ENCODE measurements at regions not wholly inside any gene's neighbourhood (a gene's known extent, or its start where the extent isn't known, plus 50 kb on each side); places are given as distances from the start of the nearest gene placed in this dataset.
"Not testable (repeated sequence)": the region's sequence is repeated elsewhere in the genome, so short reads cannot be mapped to it uniquely, and the experiment has no call there.

DNA sequence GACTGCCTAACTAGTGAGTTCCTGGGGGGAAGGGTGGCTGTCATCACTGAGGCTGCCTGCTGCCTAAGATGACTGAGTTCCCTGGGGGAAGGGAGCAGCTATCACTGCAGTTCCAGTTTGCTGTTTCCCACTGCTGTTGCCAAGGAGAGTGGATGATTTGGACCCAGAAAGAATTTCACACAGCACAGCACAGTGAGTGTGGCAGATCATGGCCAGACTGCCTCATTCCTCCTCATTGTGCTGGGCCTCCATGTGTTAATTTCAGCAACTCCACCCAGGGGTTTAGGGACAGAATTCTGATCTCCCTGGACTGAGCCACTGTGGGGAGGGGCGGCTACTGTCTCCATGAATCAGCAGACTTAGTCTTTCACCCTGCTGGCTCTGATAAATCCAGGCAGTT lies 125.0 kb downstream of the TEX13C start:
- POLR2A ChIA-PET (ENCODE audit: unreplicated experiment): no interaction called here

GRCh38 chrX:125475482-125475881 lies 155.8 kb downstream of the TEX13C start:
- H3K4me2 ChIP-seq (ENCODE audit: low read length): no peak overlapping the region
- BruUV-seq (replicated peaks): no TSS peak
- ATAC-seq (no peak), DNase-seq (no peak)
- intact Hi-C loops (cut with micrococcal nuclease): no loop called here
- H2AFZ ChIP-seq (ENCODE audit: low read length): no peak overlapping the region
- H3F3A ChIP-seq (ENCODE audit: low read length, unreplicated experiment): no peaks in the 10 kb centered on the region
- H3K9me3 ChIP-seq (ENCODE audit: low read length): no peaks in the 10 kb centered on the region
- ChIA-PET POLR2A (ENCODE audit: unreplicated experiment) (no interaction called here), CTCF (no interaction called here)
- H3K4me1 ChIP-seq (ENCODE audit: insufficient read depth, low read length): no peaks in the 10 kb centered on the region
- H3K79me2 ChIP-seq (ENCODE audit: low read length): no peaks in the 10 kb centered on the region
- no peaks in the 10 kb centered on the region for H3K27me3 ChIP-seq (ENCODE audit: low read length)
- H4K20me1 ChIP-seq (ENCODE audit: low read length): no peaks in the 10 kb centered on the region
- TF ChIP-seq EZH2 (IDR thresholded peaks at IDR 0.05; ENCODE audit: low read length, unreplicated experiment) (no peak), EZH2phosphoT487 (IDR thresholded peaks at IDR 0.05; ENCODE audit: borderline replicate concordance, low read length) (no peak)
- TF ChIP-seq, protein P1, sequence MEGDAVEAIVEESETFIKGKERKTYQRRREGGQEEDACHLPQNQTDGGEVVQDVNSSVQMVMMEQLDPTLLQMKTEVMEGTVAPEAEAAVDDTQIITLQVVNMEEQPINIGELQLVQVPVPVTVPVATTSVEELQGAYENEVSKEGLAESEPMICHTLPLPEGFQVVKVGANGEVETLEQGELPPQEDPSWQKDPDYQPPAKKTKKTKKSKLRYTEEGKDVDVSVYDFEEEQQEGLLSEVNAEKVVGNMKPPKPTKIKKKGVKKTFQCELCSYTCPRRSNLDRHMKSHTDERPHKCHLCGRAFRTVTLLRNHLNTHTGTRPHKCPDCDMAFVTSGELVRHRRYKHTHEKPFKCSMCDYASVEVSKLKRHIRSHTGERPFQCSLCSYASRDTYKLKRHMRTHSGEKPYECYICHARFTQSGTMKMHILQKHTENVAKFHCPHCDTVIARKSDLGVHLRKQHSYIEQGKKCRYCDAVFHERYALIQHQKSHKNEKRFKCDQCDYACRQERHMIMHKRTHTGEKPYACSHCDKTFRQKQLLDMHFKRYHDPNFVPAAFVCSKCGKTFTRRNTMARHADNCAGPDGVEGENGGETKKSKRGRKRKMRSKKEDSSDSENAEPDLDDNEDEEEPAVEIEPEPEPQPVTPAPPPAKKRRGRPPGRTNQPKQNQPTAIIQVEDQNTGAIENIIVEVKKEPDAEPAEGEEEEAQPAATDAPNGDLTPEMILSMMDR (conservative IDR thresholded peaks at IDR 0.05; ENCODE audit: low read depth, low read length): no peak
- no peaks in the 10 kb centered on the region for H3K9me2 ChIP-seq (replicated peaks; ENCODE audit: low read length)
- H3K9ac ChIP-seq (ENCODE audit: low read length): no peak overlapping the region
- no peaks in the 10 kb centered on the region for H3K36me3 ChIP-seq (ENCODE audit: low read depth, low read length)
- no peak overlapping the region for H3K27ac ChIP-seq (ENCODE audit: low read length)
- H3K4me3 ChIP-seq (ENCODE audit: low read length): no peak overlapping the region

More for the DNA sequence above, 125.0 kb downstream of the TEX13C start:
- no peaks in the 10 kb centered on the region for H3K27me3 ChIP-seq (ENCODE audit: low read length)
- no peaks in the 10 kb centered on the region for H4K20me1 ChIP-seq (ENCODE audit: low read length)
- no peak for DNase-seq
- ATAC-seq: no peak
- TF ChIP-seq EZH2phosphoT487 (IDR thresholded peaks at IDR 0.05; ENCODE audit: borderline replicate concordance, low read length) (no peak), EZH2 (IDR thresholded peaks at IDR 0.05; ENCODE audit: low read length, unreplicated experiment) (no peak)
- TF ChIP-seq, protein P1 (conservative IDR thresholded peaks at IDR 0.05; ENCODE audit: low read depth, low read length): no peak
- no peaks in the 10 kb centered on the region for H3F3A ChIP-seq (ENCODE audit: low read length, unreplicated experiment)
- H3K36me3 ChIP-seq (ENCODE audit: low read depth, low read length): no peaks in the 10 kb centered on the region
- no peak overlapping the region for H3K9ac ChIP-seq (ENCODE audit: low read length)
- H3K79me2 ChIP-seq (ENCODE audit: low read length): no peaks in the 10 kb centered on the region
- H3K9me3 ChIP-seq (ENCODE audit: low read length): no peaks in the 10 kb centered on the region
- H3K4me1 ChIP-seq (ENCODE audit: insufficient read depth, low read length): no peaks in the 10 kb centered on the region
- H3K9me2 ChIP-seq (replicated peaks; ENCODE audit: low read length): no peaks in the 10 kb centered on the region
- CTCF ChIA-PET: no interaction called here
- no peak overlapping the region for H3K4me2 ChIP-seq (ENCODE audit: low read length)
- H2AFZ ChIP-seq (ENCODE audit: low read length): no peak overlapping the region
- intact Hi-C loops (cut with micrococcal nuclease): no loop called here
- no TSS peak for BruUV-seq (replicated peaks)
- no peak overlapping the region for H3K4me3 ChIP-seq (ENCODE audit: low read length)
- H3K27ac ChIP-seq (ENCODE audit: low read length): no peak overlapping the region

- DNase-seq: no peak
- no peak overlapping the region for H3K4me3 ChIP-seq (ENCODE audit: low read length)
- H3K9me3 ChIP-seq (ENCODE audit: low read length): no peaks in the 10 kb centered on the region
- no TSS peak for BruUV-seq (replicated peaks)
- no peak overlapping the region for H2AFZ ChIP-seq (ENCODE audit: low read length)
- no peaks in the 10 kb centered on the region for H3K36me3 ChIP-seq (ENCODE audit: low read depth, low read length)
- TF ChIP-seq EZH2phosphoT487 (IDR thresholded peaks at IDR 0.05; ENCODE audit: borderline replicate concordance, low read length) (no peak), EZH2 (IDR thresholded peaks at IDR 0.05; ENCODE audit: low read length, unreplicated experiment) (no peak)
- TF ChIP-seq, protein P1 (conservative IDR thresholded peaks at IDR 0.05; ENCODE audit: low read depth, low read length): no peak
- H3K9me2 ChIP-seq (replicated peaks; ENCODE audit: low read length): no peaks in the 10 kb centered on the region
- no peaks in the 10 kb centered on the region for H3K27me3 ChIP-seq (ENCODE audit: low read length)
- ATAC-seq: no peak
- H3K4me1 ChIP-seq (ENCODE audit: insufficient read depth, low read length): no peaks in the 10 kb centered on the region
- intact Hi-C loops (cut with micrococcal nuclease): no loop called here
- no peak overlapping the region for H3K27ac ChIP-seq (ENCODE audit: low read length)
- no peak overlapping the region for H3K9ac ChIP-seq (ENCODE audit: low read length)
- H3K4me2 ChIP-seq (ENCODE audit: low read length): no peak overlapping the region
- no peaks in the 10 kb centered on the region for H3K79me2 ChIP-seq (ENCODE audit: low read length)
- ChIA-PET CTCF (no interaction called here), POLR2A (ENCODE audit: unreplicated experiment) (no interaction called here)
- no peaks in the 10 kb centered on the region for H4K20me1 ChIP-seq (ENCODE audit: low read length)
- no peaks in the 10 kb centered on the region for H3F3A ChIP-seq (ENCODE audit: low read length, unreplicated experiment)
Measured at GRCh38 chrX:125492439-125492838, 172.8 kb downstream of the TEX13C start.

GRCh38 chrX:125493004-125493403 lies 173.3 kb downstream of the TEX13C start:
- POLR2A ChIA-PET (ENCODE audit: unreplicated experiment); intact Hi-C loops (cut with micrococcal nuclease): not testable (repeated sequence)

More at GRCh38 chrX:125493004-125493403, 173.3 kb downstream of the TEX13C start:
- H3K9me2 ChIP-seq (replicated peaks; ENCODE audit: low read length); H2AFZ ChIP-seq (ENCODE audit: low read length); ATAC-seq; H3F3A ChIP-seq (ENCODE audit: low read length, unreplicated experiment); H3K4me2 ChIP-seq (ENCODE audit: low read length); H3K9me3 ChIP-seq (ENCODE audit: low read length); BruUV-seq (replicated peaks); H3K27ac ChIP-seq (ENCODE audit: low read length); H4K20me1 ChIP-seq (ENCODE audit: low read length); DNase-seq; H3K27me3 ChIP-seq (ENCODE audit: low read length); H3K36me3 ChIP-seq (ENCODE audit: low read depth, low read length); H3K9ac ChIP-seq (ENCODE audit: low read length); H3K4me1 ChIP-seq (ENCODE audit: insufficient read depth, low read length); H3K79me2 ChIP-seq (ENCODE audit: low read length); H3K4me3 ChIP-seq (ENCODE audit: low read length); CTCF ChIA-PET: not testable (repeated sequence)
